HG03354 (cell line): ENCODE measurements at regions not wholly inside any gene's neighbourhood (a gene's known extent, or its start where the extent isn't known, plus 50 kb on each side); places are given as distances from the start of the nearest gene placed in this dataset.

Source experiments
- ATAC-seq: cut with Tn5 transposase; IDR thresholded peaks from one replicate; pipeline ENCODE4 v1.9.1; 2021; ENCODE audit warnings: mild to moderate bottlenecking; ENCODE audit not compliant: unreplicated experiment, poor library complexity, severe bottlenecking

GRCh38 chr2:117127680-117128079 is 686.8 kb upstream of the DDX18 start:
- ATAC-seq: no peak

GRCh38 chr2:117128461-117128860 is 686.0 kb upstream of the DDX18 start:
- ATAC-seq: no peak

GRCh38 chr2:117137371-117137770 is 677.1 kb upstream of the DDX18 start:
- no peak for ATAC-seq

GRCh38 chr2:117169036-117169765 is 645.3 kb upstream of the DDX18 start:
- no peak for ATAC-seq

- ATAC-seq: no peak
Measured at GRCh38 chr2:117170897-117171296, 643.6 kb upstream of the DDX18 start.

GRCh38 chr2:117179405-117179804 is 635.1 kb upstream of the DDX18 start:
- no peak for ATAC-seq

- ATAC-seq: no peak
Measured at GRCh38 chr2:117190856-117191559, 623.5 kb upstream of the DDX18 start.

- no peak for ATAC-seq
Measured at GRCh38 chr2:117195381-117195780, 619.1 kb upstream of the DDX18 start.

- ATAC-seq: no peak
Measured at GRCh38 chr2:117199511-117199910, 615.0 kb upstream of the DDX18 start.

- no peak for ATAC-seq
Measured at GRCh38 chr2:117212562-117212961, 601.9 kb upstream of the DDX18 start.

GRCh38 chr2:117217145-117217544 is 597.3 kb upstream of the DDX18 start:
- no peak for ATAC-seq

- ATAC-seq: no peak
Measured at GRCh38 chr2:117222809-117223208, 591.7 kb upstream of the DDX18 start.

- no peak for ATAC-seq
Measured at GRCh38 chr2:117232305-117232704, 582.2 kb upstream of the DDX18 start.

GRCh38 chr2:117257362-117257761 is 557.1 kb upstream of the DDX18 start:
- no peak for ATAC-seq

- no peak for ATAC-seq
Measured at GRCh38 chr2:117269574-117269973, 544.9 kb upstream of the DDX18 start.

- no peak for ATAC-seq
Measured at GRCh38 chr2:117271631-117272030, 542.9 kb upstream of the DDX18 start.

GRCh38 chr2:117273009-117273671 is 541.4 kb upstream of the DDX18 start:
- ATAC-seq: no peak

- ATAC-seq: no peak
Measured at GRCh38 chr2:117293012-117293411, 521.5 kb upstream of the DDX18 start.

- ATAC-seq: no peak
Measured at GRCh38 chr2:117299451-117299850, 515.0 kb upstream of the DDX18 start.

- no peak for ATAC-seq
Measured at GRCh38 chr2:117308861-117309770, 505.4 kb upstream of the DDX18 start.
